ENCODE measurements at regions not wholly inside any gene's neighbourhood (a gene's known extent, or its start where the extent isn't known, plus 50 kb on each side); places are given as distances from the start of the nearest gene placed in this dataset.
"Not testable (repeated sequence)": the region's sequence is repeated elsewhere in the genome, so short reads cannot be mapped to it uniquely, and the experiment has no call there.

DNA sequence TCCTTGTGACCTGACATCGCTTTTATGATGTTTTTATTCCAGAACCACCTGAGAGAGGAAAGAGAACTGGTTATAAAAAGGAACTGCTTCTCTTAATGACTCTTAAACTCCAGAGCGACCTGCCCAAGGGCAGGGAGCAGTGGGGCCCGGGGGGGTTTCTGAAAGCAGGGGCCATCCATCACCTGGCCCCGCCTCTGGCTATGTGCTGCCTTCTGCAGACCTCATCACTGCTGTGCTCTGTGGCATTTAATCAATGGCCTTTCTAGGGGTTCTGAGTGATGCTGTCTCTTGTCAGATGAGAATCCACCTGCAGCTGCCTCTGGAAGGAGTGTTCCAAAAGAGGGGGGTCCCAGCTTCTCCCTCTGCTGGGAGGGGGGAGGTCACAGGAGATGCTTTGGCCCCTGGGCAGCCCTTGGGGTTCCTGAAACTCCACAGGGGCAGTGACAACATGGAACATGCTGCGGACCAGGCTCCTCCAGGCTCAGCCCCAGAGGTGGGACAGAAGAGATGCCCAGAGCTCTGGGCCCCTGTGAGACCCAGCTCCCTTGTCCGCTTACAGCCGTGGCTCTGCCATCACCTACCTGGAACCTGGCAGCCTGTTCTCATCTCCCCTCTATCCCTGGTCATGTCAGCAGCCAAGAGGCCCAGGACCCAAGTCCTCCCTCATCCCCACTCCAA is 177.1 kb upstream of the SULF2 start:
- H3K9ac ChIP-seq (ENCODE audit: extremely low read depth, low read length, poor library complexity, severe bottlenecking): no peak overlapping the region
- H3K9me3 ChIP-seq (ENCODE audit: control insufficient read depth, low read length): no peaks in the 10 kb centered on the region
- H3K4me1 ChIP-seq (ENCODE audit: control insufficient read depth, insufficient read depth, low read length): no peaks in the 10 kb centered on the region
- Mint-ChIP-seq H3K4me3 (no peak overlapping the region), H3K9me3 (no peaks in the 10 kb centered on the region), H3K36me3 (ENCODE audit: low read depth) (no peaks in the 10 kb centered on the region), H3K4me1 (peaks cover 17% of the 10 kb centered on the region), H3K27me3 (ENCODE audit: insufficient read depth) (no peaks in the 10 kb centered on the region), H3K27ac (no peak overlapping the region)
- WGBS, 2 experiments (ENCODE audit: insufficient coverage in 1 of 2, insufficient read length in 1 of 2): 90 to 93% methylated on average over 6 to 7 of the region's 7 CpGs
- TF ChIP-seq CTCF (conservative IDR thresholded peaks at IDR 0.05): no peak
- DNase-seq: no peak
- H3K36me3 ChIP-seq (ENCODE audit: control insufficient read depth, insufficient read depth, low read length): no peaks in the 10 kb centered on the region
- no peak overlapping the region for H3K27ac ChIP-seq (ENCODE audit: low read depth, low read length)
- no peak overlapping the region for H3K4me3 ChIP-seq (ENCODE audit: low read length)
- H3K27me3 ChIP-seq (ENCODE audit: control insufficient read depth, insufficient read depth, low read length, poor library complexity, severe bottlenecking): no peaks in the 10 kb centered on the region

- Histone ChIP-seq H3K36me3 (ENCODE audit: control insufficient read depth, insufficient read depth, low read length) (no peaks in the 10 kb centered on the region), H3K9me3 (ENCODE audit: control insufficient read depth, low read length) (no peaks in the 10 kb centered on the region), H3K27ac (ENCODE audit: low read depth, low read length) (no peak overlapping the region), H3K27me3 (ENCODE audit: control insufficient read depth, insufficient read depth, low read length, poor library complexity, severe bottlenecking) (no peaks in the 10 kb centered on the region), H3K9ac (ENCODE audit: extremely low read depth, low read length, poor library complexity, severe bottlenecking) (no peak overlapping the region), H3K4me3 (ENCODE audit: low read length) (no peak overlapping the region), H3K4me1 (ENCODE audit: control insufficient read depth, insufficient read depth, low read length) (no peaks in the 10 kb centered on the region)
- WGBS, 2 experiments (ENCODE audit: insufficient coverage in 1 of 2, insufficient read length in 1 of 2): 93% methylated on average over 6 to 7 of the region's 7 CpGs
- Mint-ChIP-seq H3K36me3 (ENCODE audit: low read depth) (no peaks in the 10 kb centered on the region), H3K27ac (no peak overlapping the region), H3K4me3 (no peak overlapping the region), H3K9me3 (no peaks in the 10 kb centered on the region), H3K27me3 (ENCODE audit: insufficient read depth) (no peaks in the 10 kb centered on the region), H3K4me1 (peaks cover 10% of the 10 kb centered on the region)
- TF ChIP-seq CTCF (conservative IDR thresholded peaks at IDR 0.05): no peak
- DNase-seq: no peak
Observed at GRCh38 chr20:47960769-47961541, 175.7 kb upstream of the SULF2 start.

- Mint-ChIP-seq H3K27ac (no peak overlapping the region), H3K36me3 (ENCODE audit: low read depth) (no peaks in the 10 kb centered on the region), H3K27me3 (ENCODE audit: insufficient read depth) (no peaks in the 10 kb centered on the region), H3K4me3 (no peak overlapping the region), H3K4me1 (peaks cover 10% of the 10 kb centered on the region), H3K9me3 (no peaks in the 10 kb centered on the region)
- no peak overlapping the region for H3K27ac ChIP-seq (ENCODE audit: low read depth, low read length)
- no peaks in the 10 kb centered on the region for H3K36me3 ChIP-seq (ENCODE audit: control insufficient read depth, insufficient read depth, low read length)
- no peak overlapping the region for H3K9ac ChIP-seq (ENCODE audit: extremely low read depth, low read length, poor library complexity, severe bottlenecking)
- H3K4me3 ChIP-seq (ENCODE audit: low read length): no peak overlapping the region
- WGBS, 2 experiments (ENCODE audit: insufficient coverage in 1 of 2, insufficient read length in 1 of 2): 95 to 96% methylated on average over 8 of the region's 8 CpGs
- no peak for TF ChIP-seq CTCF (conservative IDR thresholded peaks at IDR 0.05)
- H3K4me1 ChIP-seq (ENCODE audit: control insufficient read depth, insufficient read depth, low read length): no peaks in the 10 kb centered on the region
- H3K27me3 ChIP-seq (ENCODE audit: control insufficient read depth, insufficient read depth, low read length, poor library complexity, severe bottlenecking): no peaks in the 10 kb centered on the region
- DNase-seq: no peak
- no peaks in the 10 kb centered on the region for H3K9me3 ChIP-seq (ENCODE audit: control insufficient read depth, low read length)
Observed at GRCh38 chr20:47960277-47960676, 175.0 kb upstream of the SULF2 start.

- not testable (repeated sequence) for H3K27me3 Mint-ChIP-seq (ENCODE audit: insufficient read depth); H3K27ac ChIP-seq (ENCODE audit: low read depth, low read length); H3K4me1 Mint-ChIP-seq; H3K4me1 ChIP-seq (ENCODE audit: control insufficient read depth, insufficient read depth, low read length); H3K36me3 ChIP-seq (ENCODE audit: control insufficient read depth, insufficient read depth, low read length); H3K9ac ChIP-seq (ENCODE audit: extremely low read depth, low read length, poor library complexity, severe bottlenecking); H3K4me3 ChIP-seq (ENCODE audit: low read length); H3K4me3 Mint-ChIP-seq; H3K9me3 ChIP-seq (ENCODE audit: control insufficient read depth, low read length); H3K27ac Mint-ChIP-seq; H3K36me3 Mint-ChIP-seq (ENCODE audit: low read depth); H3K27me3 ChIP-seq (ENCODE audit: control insufficient read depth, insufficient read depth, low read length, poor library complexity, severe bottlenecking); H3K9me3 Mint-ChIP-seq; DNase-seq
- 91 to 93% methylated on average over 14 to 15 of the region's 16 CpGs for WGBS, 2 experiments (ENCODE audit: insufficient coverage in 1 of 2, insufficient read length in 1 of 2)
Observed at GRCh38 chr20:47957989-47958801, 172.9 kb upstream of the SULF2 start.
